ENCODE measurements at regions not wholly inside any gene's neighbourhood (a gene's known extent, or its start where the extent isn't known, plus 50 kb on each side); places are given as distances from the start of the nearest gene placed in this dataset.

DNA sequence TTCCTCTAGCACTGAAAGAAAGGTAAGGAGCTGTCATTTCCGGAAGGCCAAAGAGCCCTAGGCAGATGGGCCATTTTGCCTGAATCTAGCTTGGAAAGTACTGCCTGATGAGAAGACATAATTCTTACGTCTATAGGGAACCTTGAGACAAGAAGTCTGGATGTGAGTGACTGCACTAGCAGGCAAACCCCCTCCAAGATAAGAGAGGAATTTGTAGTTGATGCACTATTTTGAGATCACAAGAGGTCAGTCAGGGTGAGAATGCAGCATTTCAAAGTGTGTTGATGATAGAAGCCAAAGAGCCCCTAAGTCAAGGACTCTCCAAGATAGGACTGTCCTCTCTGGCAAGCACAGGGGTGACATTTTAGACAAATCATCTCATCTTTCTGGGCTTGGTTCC, 99.2 kb downstream of the HES1 start:
- no peak overlapping the region for H3K4me3 ChIP-seq (ENCODE audit: low read length)
- no peak overlapping the region for H3K4me2 ChIP-seq (ENCODE audit: low read length)
- H2AFZ ChIP-seq (ENCODE audit: low read depth, low read length) = no peak overlapping the region
- H3K27me3 ChIP-seq (ENCODE audit: insufficient read depth, low read depth, low read length) = no peaks in the 10 kb centered on the region
- H3K79me2 ChIP-seq (replicated peaks; ENCODE audit: insufficient read depth, low read length) = no peaks in the 10 kb centered on the region
- H3K9me2 ChIP-seq (ENCODE audit: insufficient read depth, low read length) = no peaks in the 10 kb centered on the region
- no peaks in the 10 kb centered on the region for H3K9me3 ChIP-seq (ENCODE audit: low read length)
- H3K27ac ChIP-seq (ENCODE audit: low read length) = no peak overlapping the region
- H4K20me1 ChIP-seq (ENCODE audit: insufficient read depth) = no peaks in the 10 kb centered on the region
- TF ChIP-seq RAD21 (conservative IDR thresholded peaks at IDR 0.05) = no peak
- no peak for TF ChIP-seq TAF1 (IDR thresholded peaks at IDR 0.05; ENCODE audit: low read depth)
- TF ChIP-seq EZH2 (IDR thresholded peaks at IDR 0.05; ENCODE audit: borderline replicate concordance, insufficient read depth, low read length, poor library complexity, severe bottlenecking) = no peak
- TF ChIP-seq MXI1 (conservative IDR thresholded peaks at IDR 0.05; ENCODE audit: poor library complexity, severe bottlenecking) = no peak
- TF ChIP-seq, protein P1, sequence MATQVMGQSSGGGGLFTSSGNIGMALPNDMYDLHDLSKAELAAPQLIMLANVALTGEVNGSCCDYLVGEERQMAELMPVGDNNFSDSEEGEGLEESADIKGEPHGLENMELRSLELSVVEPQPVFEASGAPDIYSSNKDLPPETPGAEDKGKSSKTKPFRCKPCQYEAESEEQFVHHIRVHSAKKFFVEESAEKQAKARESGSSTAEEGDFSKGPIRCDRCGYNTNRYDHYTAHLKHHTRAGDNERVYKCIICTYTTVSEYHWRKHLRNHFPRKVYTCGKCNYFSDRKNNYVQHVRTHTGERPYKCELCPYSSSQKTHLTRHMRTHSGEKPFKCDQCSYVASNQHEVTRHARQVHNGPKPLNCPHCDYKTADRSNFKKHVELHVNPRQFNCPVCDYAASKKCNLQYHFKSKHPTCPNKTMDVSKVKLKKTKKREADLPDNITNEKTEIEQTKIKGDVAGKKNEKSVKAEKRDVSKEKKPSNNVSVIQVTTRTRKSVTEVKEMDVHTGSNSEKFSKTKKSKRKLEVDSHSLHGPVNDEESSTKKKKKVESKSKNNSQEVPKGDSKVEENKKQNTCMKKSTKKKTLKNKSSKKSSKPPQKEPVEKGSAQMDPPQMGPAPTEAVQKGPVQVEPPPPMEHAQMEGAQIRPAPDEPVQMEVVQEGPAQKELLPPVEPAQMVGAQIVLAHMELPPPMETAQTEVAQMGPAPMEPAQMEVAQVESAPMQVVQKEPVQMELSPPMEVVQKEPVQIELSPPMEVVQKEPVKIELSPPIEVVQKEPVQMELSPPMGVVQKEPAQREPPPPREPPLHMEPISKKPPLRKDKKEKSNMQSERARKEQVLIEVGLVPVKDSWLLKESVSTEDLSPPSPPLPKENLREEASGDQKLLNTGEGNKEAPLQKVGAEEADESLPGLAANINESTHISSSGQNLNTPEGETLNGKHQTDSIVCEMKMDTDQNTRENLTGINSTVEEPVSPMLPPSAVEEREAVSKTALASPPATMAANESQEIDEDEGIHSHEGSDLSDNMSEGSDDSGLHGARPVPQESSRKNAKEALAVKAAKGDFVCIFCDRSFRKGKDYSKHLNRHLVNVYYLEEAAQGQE (IDR thresholded peaks at IDR 0.05; ENCODE audit: borderline replicate concordance) = no peak
- TF ChIP-seq POLR2AphosphoS5 (IDR thresholded peaks at IDR 0.05) = no peak
- TF ChIP-seq SMC3 (conservative IDR thresholded peaks at IDR 0.05; ENCODE audit: poor library complexity) = no peak
- TF ChIP-seq EP300 (conservative IDR thresholded peaks at IDR 0.05; ENCODE audit: poor library complexity, severe bottlenecking) = no peak
- H3F3A ChIP-seq (ENCODE audit: insufficient read depth, low read length, poor library complexity, severe bottlenecking) = no peaks in the 10 kb centered on the region
- no peaks in the 10 kb centered on the region for H3K36me3 ChIP-seq (ENCODE audit: insufficient read depth, low read length)
- H3K9ac ChIP-seq (ENCODE audit: low read length) = no peak overlapping the region

DNA sequence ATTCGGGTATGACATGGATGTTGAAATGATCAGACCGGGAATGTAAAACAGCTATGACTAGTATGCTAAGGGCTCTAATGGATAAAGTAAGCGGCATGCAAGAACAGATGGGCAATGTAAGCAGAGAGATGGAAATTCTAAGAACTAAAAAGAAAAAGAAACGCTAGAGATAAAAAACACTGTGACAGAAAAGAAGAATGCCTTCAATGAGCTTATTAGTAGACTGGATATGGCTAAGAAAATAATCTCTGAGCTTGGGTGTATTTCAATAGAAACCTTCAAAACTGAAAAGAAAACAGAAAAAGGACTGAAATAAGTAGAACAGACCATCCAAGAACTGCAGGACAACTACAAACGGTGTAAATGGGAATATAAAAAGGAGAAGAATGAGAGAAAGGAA, 101.2 kb downstream of the HES1 start:
- Histone ChIP-seq H3K36me3 (ENCODE audit: insufficient read depth, low read length) (no peaks in the 10 kb centered on the region), H2AFZ (ENCODE audit: low read depth, low read length) (no peak overlapping the region), H3K27me3 (ENCODE audit: insufficient read depth, low read depth, low read length) (no peaks in the 10 kb centered on the region), H4K20me1 (ENCODE audit: insufficient read depth) (no peaks in the 10 kb centered on the region), H3K9me3 (ENCODE audit: low read length) (no peaks in the 10 kb centered on the region), H3K4me2 (ENCODE audit: low read length) (no peak overlapping the region), H3K4me3 (ENCODE audit: low read length) (no peak overlapping the region), H3K27ac (ENCODE audit: low read length) (no peak overlapping the region), H3K9me2 (ENCODE audit: insufficient read depth, low read length) (no peaks in the 10 kb centered on the region), H3F3A (ENCODE audit: insufficient read depth, low read length, poor library complexity, severe bottlenecking) (no peaks in the 10 kb centered on the region), H3K79me2 (replicated peaks; ENCODE audit: insufficient read depth, low read length) (no peaks in the 10 kb centered on the region), H3K9ac (ENCODE audit: low read length) (no peak overlapping the region)
- TF ChIP-seq POLR2AphosphoS5 (IDR thresholded peaks at IDR 0.05) = no peak
- no peak for TF ChIP-seq EZH2 (IDR thresholded peaks at IDR 0.05; ENCODE audit: borderline replicate concordance, insufficient read depth, low read length, poor library complexity, severe bottlenecking)
- TF ChIP-seq RAD21 (conservative IDR thresholded peaks at IDR 0.05) = no peak
- TF ChIP-seq SMC3 (conservative IDR thresholded peaks at IDR 0.05; ENCODE audit: poor library complexity) = no peak

DNA sequence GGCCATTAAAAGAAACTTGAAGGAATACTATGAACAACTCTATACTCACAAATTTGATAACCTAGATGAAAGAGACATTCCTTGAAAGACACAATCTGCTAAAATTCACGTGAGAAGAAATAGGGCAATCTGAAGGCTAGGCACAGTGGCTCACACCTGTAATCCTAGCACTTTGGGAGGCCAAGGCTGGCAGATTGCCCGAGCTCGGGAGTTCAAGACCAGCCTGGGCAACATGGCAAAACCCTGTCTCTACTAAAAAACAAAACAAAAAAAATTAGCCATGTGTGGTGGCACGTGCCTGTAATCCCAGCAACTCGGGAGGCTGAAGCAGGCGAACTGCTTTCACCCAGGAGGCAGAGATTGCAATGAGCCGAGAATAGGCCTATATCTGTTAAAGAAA, 104.8 kb downstream of the HES1 start:
- no peaks in the 10 kb centered on the region for H3K9me3 ChIP-seq (ENCODE audit: low read length)
- no peak overlapping the region for H3K4me2 ChIP-seq (ENCODE audit: low read length)
- H3K27ac ChIP-seq (ENCODE audit: low read length) = no peak overlapping the region
- H3K27me3 ChIP-seq (ENCODE audit: insufficient read depth, low read depth, low read length) = no peaks in the 10 kb centered on the region
- no peaks in the 10 kb centered on the region for H3K9me2 ChIP-seq (ENCODE audit: insufficient read depth, low read length)
- no peak overlapping the region for H3K4me3 ChIP-seq (ENCODE audit: low read length)
- H4K20me1 ChIP-seq (ENCODE audit: insufficient read depth) = no peaks in the 10 kb centered on the region
- H3K36me3 ChIP-seq (ENCODE audit: insufficient read depth, low read length) = no peaks in the 10 kb centered on the region
- TF ChIP-seq SMC3 (conservative IDR thresholded peaks at IDR 0.05; ENCODE audit: poor library complexity) = no peak
- no peak for TF ChIP-seq RAD21 (conservative IDR thresholded peaks at IDR 0.05)
- TF ChIP-seq, protein P2, sequence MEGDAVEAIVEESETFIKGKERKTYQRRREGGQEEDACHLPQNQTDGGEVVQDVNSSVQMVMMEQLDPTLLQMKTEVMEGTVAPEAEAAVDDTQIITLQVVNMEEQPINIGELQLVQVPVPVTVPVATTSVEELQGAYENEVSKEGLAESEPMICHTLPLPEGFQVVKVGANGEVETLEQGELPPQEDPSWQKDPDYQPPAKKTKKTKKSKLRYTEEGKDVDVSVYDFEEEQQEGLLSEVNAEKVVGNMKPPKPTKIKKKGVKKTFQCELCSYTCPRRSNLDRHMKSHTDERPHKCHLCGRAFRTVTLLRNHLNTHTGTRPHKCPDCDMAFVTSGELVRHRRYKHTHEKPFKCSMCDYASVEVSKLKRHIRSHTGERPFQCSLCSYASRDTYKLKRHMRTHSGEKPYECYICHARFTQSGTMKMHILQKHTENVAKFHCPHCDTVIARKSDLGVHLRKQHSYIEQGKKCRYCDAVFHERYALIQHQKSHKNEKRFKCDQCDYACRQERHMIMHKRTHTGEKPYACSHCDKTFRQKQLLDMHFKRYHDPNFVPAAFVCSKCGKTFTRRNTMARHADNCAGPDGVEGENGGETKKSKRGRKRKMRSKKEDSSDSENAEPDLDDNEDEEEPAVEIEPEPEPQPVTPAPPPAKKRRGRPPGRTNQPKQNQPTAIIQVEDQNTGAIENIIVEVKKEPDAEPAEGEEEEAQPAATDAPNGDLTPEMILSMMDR (IDR thresholded peaks at IDR 0.05; ENCODE audit: poor library complexity, severe bottlenecking) = no peak
- no peak for TF ChIP-seq POLR2AphosphoS5 (IDR thresholded peaks at IDR 0.05)
- no peak for TF ChIP-seq TAF1 (IDR thresholded peaks at IDR 0.05; ENCODE audit: low read depth)
- TF ChIP-seq, protein P1 (IDR thresholded peaks at IDR 0.05; ENCODE audit: borderline replicate concordance) = no peak
- TF ChIP-seq EZH2 (IDR thresholded peaks at IDR 0.05; ENCODE audit: borderline replicate concordance, insufficient read depth, low read length, poor library complexity, severe bottlenecking) = no peak
- TF ChIP-seq EP300 (conservative IDR thresholded peaks at IDR 0.05; ENCODE audit: poor library complexity, severe bottlenecking) = no peak
- no peaks in the 10 kb centered on the region for H3F3A ChIP-seq (ENCODE audit: insufficient read depth, low read length, poor library complexity, severe bottlenecking)
- no peaks in the 10 kb centered on the region for H3K79me2 ChIP-seq (replicated peaks; ENCODE audit: insufficient read depth, low read length)
- no peak overlapping the region for H3K9ac ChIP-seq (ENCODE audit: low read length)
- no peak overlapping the region for H2AFZ ChIP-seq (ENCODE audit: low read depth, low read length)

Measured in neural cell (in vitro differentiated cells).